Brain microvascular endothelial cell (primary cell): ENCODE measurements at regions not wholly inside any gene's neighbourhood (a gene's known extent, or its start where the extent isn't known, plus 50 kb on each side); places are given as distances from the start of the nearest gene placed in this dataset.

ENCODE experiments used
- DNase-seq: peaks from one replicate; pipeline ENCODE4 v3.0.0-alpha.2; 2020
- H3K27ac ChIP-seq: fragments of 250-450 bp; sonication (Bioruptor Pico); 2 replicates; pipeline ENCODE4 v1.5.1; 2020; ENCODE audit warnings: mild to moderate bottlenecking, moderate library complexity
- H3K27me3 ChIP-seq: fragments of 250-450 bp; sonication (Bioruptor Pico); replicated peaks from 2 replicates; pipeline ENCODE4 v1.5.1; 2020; ENCODE audit warnings: mild to moderate bottlenecking
- H3K36me3 ChIP-seq: fragments of 250-450 bp; sonication (Bioruptor Pico); replicated peaks from 2 replicates; pipeline ENCODE4 v1.5.1; 2020; ENCODE audit warnings: mild to moderate bottlenecking
- H3K4me3 ChIP-seq: 2 replicates; pipeline ENCODE4 v1.5.1; 2011; ENCODE audit warnings: low read depth, mild to moderate bottlenecking, control low read depth, low read length, moderate library complexity
- in situ Hi-C: cut with HindIII; loops from 2 replicates; pipeline ENCODE4 v1.10.0; 2017; ENCODE audit warnings: low sequenced_read_pairs, low pct_ligation_motif_present
- TF ChIP-seq, protein P1 (sequence below): IDR thresholded peaks from 2 replicates; pipeline ENCODE4 v1.5.1; 2011; ENCODE audit warnings: low read depth, mild to moderate bottlenecking, moderate library complexity, low read length, control low read depth, inconsistent platforms; ENCODE audit errors: missing control alignments

DNA sequence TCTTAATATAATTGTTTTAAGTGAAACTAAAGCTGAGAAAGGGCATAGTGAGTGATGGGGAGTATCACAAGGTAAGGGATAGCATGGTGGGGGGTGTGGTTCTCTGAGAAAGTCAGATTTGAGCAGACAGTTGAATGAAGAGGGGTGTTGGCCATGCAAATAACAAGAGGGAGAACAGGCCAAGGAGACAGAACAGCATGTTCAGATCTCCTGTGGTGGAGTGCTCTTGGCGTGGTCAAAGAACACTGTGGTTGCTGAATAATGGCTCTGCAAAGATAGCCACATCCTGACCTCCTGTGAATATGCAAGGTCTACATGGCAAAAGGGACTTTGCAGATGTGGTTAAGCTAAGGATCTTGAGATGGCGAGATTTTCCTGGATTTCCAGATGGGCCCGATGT lies 389.2 kb downstream of the TMEM182 start:
- TF ChIP-seq, protein P1, sequence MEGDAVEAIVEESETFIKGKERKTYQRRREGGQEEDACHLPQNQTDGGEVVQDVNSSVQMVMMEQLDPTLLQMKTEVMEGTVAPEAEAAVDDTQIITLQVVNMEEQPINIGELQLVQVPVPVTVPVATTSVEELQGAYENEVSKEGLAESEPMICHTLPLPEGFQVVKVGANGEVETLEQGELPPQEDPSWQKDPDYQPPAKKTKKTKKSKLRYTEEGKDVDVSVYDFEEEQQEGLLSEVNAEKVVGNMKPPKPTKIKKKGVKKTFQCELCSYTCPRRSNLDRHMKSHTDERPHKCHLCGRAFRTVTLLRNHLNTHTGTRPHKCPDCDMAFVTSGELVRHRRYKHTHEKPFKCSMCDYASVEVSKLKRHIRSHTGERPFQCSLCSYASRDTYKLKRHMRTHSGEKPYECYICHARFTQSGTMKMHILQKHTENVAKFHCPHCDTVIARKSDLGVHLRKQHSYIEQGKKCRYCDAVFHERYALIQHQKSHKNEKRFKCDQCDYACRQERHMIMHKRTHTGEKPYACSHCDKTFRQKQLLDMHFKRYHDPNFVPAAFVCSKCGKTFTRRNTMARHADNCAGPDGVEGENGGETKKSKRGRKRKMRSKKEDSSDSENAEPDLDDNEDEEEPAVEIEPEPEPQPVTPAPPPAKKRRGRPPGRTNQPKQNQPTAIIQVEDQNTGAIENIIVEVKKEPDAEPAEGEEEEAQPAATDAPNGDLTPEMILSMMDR, result no peak
- no peak overlapping the region for H3K27ac ChIP-seq
- no peaks in the 10 kb centered on the region for H3K27me3 ChIP-seq
- no peaks in the 10 kb centered on the region for H3K36me3 ChIP-seq
- in situ Hi-C loops, result no loop called here
- DNase-seq, result no peak
- H3K4me3 ChIP-seq, result no peak overlapping the region

DNA sequence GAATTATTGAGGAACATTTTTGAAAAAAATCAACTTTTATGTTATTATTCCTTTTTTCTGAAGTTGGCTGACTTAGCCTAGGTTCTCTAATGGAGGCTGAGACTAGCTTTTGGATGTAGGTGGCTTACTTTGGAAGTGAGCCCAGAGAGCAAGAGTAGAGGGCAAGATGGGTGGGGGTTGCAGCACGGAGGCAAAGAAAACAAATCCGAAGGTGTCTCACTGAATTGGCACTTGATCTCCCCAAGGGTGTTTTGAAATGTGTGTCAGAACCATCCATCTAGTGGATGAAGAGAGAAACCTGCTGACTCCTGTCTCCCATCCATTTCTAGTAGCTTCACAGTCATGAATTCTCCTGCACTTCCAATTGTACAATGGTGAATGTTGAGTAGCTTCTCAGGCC lies 390.7 kb downstream of the TMEM182 start:
- in situ Hi-C loops, result no loop called here
- Histone ChIP-seq H3K4me3 (no peak overlapping the region), H3K27ac (no peak overlapping the region), H3K36me3 (no peaks in the 10 kb centered on the region), H3K27me3 (no peaks in the 10 kb centered on the region)
- TF ChIP-seq, protein P1, result no peak
- DNase-seq, result no peak

DNA sequence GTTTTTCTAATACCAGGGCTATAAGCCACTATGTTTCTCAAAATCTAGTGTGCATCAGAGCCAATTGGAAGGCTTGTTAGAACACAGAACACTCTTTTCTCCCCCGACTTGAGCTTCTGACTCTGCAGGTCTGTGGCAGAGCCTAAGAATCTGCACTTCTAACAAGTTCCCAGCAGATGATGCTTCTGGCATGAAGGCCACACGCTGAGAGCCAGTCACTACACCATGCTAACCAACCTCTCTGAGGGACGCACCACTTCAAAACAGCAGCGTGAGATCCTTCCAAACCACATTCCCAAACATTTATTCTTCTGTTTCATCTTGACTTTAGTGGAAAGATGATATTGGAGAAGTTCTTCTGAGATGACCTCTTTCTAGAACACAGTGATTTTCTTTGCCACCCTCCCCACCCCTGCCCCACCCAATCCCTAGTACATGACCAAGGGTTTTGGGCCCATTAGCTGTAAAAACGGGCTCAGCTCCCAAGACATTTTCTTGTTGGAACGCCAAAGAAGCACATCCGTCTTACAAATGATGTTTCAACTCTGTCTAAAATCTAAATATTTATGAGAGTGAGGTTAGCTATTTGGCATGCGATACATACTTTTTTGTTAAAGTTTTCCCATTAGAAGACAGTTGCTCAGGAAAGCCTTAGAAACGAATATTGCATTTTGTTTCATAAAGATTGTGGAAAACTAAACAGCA lies 391.9 kb downstream of the TMEM182 start:
- TF ChIP-seq, protein P1, result no peak
- Histone ChIP-seq H3K27me3 (no peaks in the 10 kb centered on the region), H3K36me3 (no peaks in the 10 kb centered on the region), H3K27ac (no peak overlapping the region), H3K4me3 (no peak overlapping the region)
- in situ Hi-C loops, result no loop called here
- DNase-seq, result no peak

DNA sequence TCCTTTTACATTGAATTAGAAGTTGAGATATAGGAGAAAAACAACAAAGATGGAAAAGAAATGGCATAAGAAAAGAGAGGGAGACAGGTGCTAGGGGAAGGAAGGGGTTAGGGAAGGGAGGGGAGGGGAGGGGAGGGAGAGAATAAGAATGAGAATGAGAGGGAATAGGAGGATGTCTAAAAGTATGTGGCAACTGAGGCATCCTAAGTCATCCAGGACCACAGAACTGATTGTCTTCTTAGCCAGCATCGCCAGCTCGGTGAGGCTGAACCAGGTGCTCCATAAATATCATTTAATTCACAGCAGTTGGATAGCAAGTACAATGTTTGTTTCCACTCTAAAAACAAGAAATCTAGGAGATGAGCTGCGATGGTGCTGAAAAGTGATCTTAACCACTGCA lies 393.5 kb downstream of the TMEM182 start:
- no peaks in the 10 kb centered on the region for H3K27me3 ChIP-seq
- DNase-seq, result no peak
- no peaks in the 10 kb centered on the region for H3K36me3 ChIP-seq
- in situ Hi-C loops, result no loop called here
- TF ChIP-seq, protein P1, result no peak
- no peak overlapping the region for H3K27ac ChIP-seq
- no peak overlapping the region for H3K4me3 ChIP-seq

DNA sequence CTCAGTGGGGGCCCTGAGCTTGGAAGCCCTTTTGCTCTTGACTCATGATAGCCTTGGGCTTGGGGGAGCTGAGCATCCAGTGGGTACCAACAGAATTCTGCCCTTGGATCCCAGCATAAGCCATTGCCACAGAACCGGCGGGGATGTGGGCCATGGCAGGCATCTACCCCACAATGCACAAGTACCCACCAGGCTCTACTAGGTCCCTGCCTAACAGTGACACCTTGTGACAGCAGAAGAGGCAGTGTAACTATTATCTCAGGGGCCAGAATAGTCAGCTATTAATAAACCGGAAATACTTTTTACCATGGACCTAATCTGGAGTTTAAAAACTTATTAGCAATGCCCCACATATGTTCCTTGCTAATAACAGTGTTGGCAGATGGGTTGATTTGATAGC lies 397.2 kb downstream of the TMEM182 start:
- TF ChIP-seq, protein P1, result no peak
- H3K27me3 ChIP-seq, result no peaks in the 10 kb centered on the region
- no peaks in the 10 kb centered on the region for H3K36me3 ChIP-seq
- H3K4me3 ChIP-seq, result no peak overlapping the region
- no peak for DNase-seq
- in situ Hi-C loops, result no loop called here
- H3K27ac ChIP-seq, result no peak overlapping the region
